Activated naive CD8-positive, alpha-beta T cell treated with anti-CD3 and anti-CD28 coated beads, Interleukin-2, amount 50 U/mL, for 16 hours (primary cell): ENCODE measurements at regions not wholly inside any gene's neighbourhood (a gene's known extent, or its start where the extent isn't known, plus 50 kb on each side); places are given as distances from the start of the nearest gene placed in this dataset.

Source experiments
- DNase-seq: peaks from one replicate; pipeline ENCODE4 v3.0.0-alpha.2; 2020; ENCODE audit warnings: low read depth, low spot score

- DNase-seq, result no peak
Measured at GRCh38 chr14:101229666-101230065, 326.1 kb upstream of the RTL1 start.

DNA sequence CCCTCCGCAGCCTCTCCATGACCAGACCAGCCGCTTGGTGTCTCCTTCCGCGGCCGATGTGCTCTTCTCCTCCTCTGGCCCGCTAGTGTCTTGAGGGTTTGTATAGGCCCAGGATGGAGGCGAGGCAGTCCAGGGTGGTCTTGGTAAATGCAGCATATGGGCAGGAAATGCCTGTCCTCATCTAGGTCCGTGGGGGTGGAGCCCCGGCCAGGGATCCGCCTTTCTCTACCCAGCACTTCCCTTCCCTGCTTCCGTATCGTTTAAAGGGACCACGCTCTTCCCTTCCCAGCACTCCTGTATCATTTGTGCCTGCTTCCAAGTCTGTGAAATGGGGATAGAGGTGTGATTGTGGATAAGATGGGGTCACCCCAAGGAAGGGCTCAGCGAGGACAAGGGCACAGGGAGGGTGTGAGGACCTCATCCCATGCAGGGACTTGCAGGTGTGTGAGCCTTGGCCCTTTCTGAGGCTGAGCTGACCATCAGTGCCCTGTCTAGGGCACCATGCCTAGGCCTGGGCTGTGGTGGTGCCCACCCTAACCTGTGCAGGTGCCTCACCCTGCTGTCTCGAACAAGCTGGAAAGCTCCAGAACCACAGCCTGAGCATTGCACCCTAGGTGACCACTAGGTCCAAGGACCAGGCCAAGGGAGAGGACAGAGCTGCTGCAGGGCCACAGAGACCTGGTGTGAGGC is 326.8 kb upstream of the RTL1 start:
- DNase-seq, result no peak

GRCh38 chr14:101230851-101231550 is 327.5 kb upstream of the RTL1 start:
- no peak for DNase-seq

DNA sequence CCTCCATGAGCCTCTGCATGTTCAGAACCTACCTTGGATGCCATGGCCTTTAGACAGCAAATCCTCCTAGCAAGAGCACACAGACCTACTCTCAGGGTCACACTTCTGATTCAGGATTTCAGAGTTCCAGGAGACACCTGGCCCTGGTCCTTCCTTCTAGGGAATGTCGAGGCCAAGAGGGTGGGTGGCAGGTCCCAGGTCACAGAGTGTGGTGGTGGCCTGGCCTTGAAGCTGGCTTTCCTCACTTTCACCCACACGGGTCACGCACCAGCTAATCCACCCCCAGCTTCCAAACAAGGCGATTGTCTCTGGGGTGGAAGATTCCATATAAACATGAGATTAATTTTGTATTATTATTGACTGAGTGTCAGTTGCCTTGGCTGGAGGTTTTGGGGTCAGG is 328.3 kb upstream of the RTL1 start:
- DNase-seq, result no peak

- DNase-seq, result no peak
Measured at GRCh38 chr14:101232340-101233020, 328.8 kb upstream of the DIO3 start.

DNA sequence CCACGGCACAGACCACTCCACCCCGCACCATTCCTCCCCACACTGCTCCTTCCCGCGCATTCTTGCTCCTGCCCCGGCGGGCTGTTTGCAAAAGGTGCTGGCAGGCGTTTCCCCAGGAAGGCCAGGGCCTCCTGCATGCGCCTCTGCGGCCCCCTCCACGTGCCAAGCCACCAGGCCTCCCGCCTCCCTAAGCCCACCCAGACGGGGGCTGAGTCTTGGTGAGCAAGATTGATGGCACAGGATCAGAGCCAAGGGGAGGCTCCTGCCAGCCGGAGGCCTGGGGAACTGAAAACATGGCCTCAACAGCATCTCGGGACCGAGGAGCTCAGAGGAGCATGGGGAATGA is 328.3 kb upstream of the DIO3 start:
- DNase-seq, result no peak

GRCh38 chr14:101233391-101233790 is 327.9 kb upstream of the DIO3 start:
- no peak for DNase-seq

DNA sequence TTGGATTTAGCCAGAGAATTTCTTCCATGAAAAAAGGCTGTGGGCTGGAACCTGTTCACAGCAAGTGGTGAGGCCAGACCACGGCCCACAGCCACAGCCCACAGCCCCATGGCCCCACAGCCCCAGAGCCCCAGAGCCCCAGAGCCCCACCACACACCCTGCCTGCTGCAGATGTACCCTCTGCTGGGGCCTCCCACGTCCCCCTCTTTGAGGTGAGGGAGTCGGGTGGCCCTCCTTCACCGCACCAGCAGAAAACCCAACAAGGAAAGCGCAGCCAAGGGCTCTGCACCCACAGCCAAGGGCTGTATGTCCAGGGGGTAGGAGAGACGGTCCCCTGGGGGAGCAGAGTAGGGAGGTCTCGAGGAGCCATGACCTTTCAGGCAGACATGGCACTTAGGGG is 327.5 kb upstream of the DIO3 start:
- no peak for DNase-seq

DNA sequence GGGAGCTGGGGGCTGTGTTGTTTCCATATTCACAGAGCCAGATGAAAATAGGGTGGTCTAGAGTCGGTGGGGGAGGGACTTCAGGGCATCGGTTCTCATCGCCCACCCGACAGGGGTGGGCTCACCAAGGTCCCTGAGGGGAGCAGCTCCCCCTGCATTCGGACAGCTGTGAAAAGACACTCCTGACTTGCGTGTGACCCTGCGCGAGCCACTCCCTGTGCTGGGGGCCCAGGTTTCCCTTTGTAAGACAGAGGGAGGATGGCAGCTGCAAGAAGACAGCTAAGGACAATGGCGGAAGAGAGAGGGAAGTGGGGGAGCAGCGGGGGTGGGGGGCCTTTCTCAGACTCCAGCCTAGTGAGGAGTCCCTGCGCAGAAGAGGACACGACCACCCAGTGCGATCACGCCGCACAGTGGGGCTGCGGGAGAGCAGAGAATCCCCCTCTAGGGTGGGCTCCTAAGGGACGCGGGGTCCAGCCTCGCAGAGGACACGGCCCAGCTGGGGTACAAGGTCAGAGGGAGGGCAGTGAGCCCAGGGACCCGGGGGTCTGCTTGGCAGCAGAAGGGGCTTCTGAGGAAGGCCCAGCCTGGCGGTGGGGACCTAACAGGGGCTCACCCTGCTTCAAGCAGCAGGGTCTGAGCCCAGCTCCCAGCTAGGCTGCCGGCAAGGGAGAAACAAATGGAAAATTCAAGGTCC is 326.9 kb upstream of the DIO3 start:
- DNase-seq, result no peak

DNA sequence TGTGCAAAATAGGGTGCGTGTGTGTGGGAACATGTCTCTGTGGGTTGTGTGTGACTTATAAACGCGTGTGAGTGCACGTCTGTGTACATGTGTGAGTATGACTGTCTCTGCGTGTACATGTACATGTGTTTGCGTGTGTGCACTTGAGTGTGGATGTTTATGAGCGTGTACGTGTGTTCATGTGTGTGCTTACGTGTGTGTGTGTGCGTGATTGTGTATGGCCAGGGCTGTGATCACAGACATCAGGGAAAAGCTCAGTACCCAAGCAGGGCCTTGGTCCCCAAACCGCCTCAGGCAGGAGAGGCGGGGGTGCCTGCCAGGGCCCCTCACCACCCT is 326.3 kb upstream of the DIO3 start:
- no peak for DNase-seq

- DNase-seq, result no peak
Measured at GRCh38 chr14:101235335-101236103, 325.8 kb upstream of the DIO3 start.

- no peak for DNase-seq
Measured at GRCh38 chr14:101236496-101237251, 324.6 kb upstream of the DIO3 start.

GRCh38 chr14:101237252-101237616 is 324.1 kb upstream of the DIO3 start:
- no peak for DNase-seq

DNA sequence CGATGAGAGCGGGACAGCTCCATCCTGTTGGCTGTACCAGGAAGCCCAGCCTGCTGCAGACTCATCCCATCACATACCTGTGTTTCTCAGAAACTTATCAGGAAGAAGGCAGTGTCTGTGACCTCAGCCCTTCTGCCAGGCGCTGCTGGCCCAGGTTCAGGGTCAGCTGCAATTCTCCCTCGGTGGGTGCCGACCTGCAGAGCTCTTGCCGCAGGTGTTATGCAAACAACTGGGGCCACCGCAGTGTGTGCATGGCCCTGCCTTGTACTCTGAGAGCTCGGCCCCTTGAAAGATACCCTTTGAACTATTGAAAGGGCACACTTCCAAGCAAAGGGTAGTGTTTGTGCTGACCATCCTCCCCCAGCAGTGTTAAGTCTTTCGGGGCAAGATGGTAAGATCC is 322.2 kb upstream of the DIO3 start:
- no peak for DNase-seq

- DNase-seq, result no peak
Measured at GRCh38 chr14:101241147-101241546, 320.1 kb upstream of the DIO3 start.

DNA sequence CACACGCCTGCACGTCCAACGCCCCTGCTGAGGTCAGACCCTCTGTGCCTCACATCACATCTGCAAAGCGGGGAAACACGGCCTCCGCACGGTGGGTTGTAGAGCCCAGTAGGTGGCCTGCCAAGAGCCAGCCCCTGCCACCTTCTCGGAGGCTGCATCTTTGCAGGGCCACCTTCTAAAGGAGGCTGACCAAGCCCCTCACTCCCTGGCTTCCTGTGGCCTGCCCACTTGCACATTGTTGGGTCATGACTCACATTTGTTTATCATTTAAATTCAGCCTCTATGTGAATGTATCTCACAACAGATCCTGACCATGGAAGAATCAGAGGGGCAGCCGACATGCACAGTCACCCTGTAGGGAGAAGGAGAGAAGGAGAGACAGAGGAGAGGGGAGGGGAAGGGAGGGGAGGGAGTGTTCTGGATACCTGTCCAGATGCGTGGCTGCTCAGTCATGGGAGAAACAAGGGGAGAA is 319.5 kb upstream of the DIO3 start:
- DNase-seq, result no peak

- no peak for DNase-seq
Measured at GRCh38 chr14:101242442-101243385, 318.6 kb upstream of the DIO3 start.

DNA sequence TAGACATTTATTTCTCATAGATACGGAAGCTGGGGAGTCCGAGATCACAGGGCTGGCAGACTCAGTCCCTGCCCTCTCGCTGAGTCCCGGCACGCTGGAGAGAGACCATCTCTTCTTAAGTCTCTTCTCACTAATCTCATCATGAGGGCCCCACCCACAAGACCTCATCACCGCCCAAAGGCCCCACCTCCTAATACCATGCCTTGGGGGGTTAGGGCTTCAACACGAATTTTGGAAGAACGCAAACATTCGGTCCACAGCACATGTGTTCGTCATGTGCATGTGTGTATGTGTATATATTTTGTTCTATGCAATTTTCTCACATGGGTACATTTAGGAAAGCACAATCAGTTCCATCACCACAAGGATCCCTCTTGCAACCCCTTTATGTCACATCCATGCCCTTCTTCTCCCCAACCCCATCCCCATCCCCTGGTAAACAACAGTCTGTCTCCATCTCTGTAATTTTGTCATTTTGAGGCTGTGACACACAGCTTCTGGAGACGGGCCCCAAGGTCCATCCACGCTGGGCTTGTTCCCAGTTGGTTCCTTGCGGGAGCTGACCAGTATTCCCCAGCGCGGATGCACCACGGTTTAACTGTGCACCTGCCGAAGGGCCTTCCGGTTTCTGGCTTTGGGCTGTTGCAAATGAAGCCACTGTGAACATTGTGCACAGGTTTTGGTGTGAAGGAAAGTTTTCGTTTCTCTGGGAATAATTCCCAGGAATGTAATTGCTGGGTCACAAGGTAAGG is 317.5 kb upstream of the DIO3 start:
- DNase-seq, result no peak
